GM21737 (cell line): ENCODE measurements at regions not wholly inside any gene's neighbourhood (a gene's known extent, or its start where the extent isn't known, plus 50 kb on each side); places are given as distances from the start of the nearest gene placed in this dataset.

Experiments
- ATAC-seq: cut with Tn5 transposase; IDR thresholded peaks from one replicate; pipeline ENCODE4 v1.9.1; 2021; ENCODE audit warnings: mild to moderate bottlenecking, moderate library complexity; ENCODE audit not compliant: unreplicated experiment

DNA sequence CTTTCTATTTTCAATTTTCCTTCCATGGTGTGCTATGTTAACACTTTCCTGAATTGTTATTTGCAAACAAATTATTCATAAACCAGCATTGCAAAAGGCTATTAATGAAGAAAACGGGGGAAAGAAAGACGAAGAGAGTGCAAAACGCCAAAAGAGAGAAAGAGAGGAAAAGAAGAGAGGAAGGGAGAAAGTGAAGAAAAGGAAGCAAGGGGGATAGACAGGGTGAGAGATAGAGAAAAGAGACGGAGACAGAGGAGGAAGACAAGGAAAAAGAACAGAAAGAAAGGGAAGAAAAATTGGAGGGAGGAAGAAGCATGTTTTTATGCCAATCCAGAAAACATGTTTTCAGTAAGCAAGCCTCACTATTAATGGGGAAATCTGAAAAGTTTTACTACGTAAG lies 310.6 kb downstream of the TFEC start:
- ATAC-seq: no peak

DNA sequence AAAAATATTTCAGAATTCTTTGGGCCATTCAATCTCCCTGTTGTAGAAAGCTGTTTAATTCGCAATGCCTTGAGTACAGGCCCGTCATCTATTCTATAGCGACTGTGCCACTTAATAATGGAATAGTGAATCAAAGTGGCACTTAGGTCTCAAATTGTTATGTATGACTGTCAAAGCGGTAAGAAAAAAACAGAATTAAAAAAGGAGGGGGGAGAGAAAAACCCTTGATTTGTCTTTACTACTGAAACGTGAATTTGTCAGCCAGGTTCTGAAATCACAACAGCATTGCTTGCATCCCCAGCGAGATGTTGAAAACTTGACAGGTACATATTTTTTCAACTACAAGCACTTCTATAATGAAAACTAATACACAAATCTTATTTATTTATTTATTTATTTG lies 320.9 kb downstream of the TFEC start:
- ATAC-seq: no peak

DNA sequence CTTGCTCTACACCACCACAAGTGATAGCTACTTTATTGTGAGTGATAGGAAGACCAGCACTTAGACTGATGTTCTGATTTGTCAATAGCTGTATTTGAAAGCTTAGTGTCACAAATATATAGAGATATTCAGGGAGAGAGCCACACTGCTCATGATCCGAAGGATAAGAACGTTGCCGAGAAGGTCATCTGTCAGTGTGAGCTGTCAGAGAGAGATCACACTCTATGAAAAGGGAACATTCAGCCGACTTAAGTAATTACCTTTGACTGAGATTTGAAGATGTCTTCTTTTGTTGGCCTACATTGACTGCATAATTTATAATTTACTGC lies 322.6 kb downstream of the TFEC start:
- ATAC-seq: no peak

DNA sequence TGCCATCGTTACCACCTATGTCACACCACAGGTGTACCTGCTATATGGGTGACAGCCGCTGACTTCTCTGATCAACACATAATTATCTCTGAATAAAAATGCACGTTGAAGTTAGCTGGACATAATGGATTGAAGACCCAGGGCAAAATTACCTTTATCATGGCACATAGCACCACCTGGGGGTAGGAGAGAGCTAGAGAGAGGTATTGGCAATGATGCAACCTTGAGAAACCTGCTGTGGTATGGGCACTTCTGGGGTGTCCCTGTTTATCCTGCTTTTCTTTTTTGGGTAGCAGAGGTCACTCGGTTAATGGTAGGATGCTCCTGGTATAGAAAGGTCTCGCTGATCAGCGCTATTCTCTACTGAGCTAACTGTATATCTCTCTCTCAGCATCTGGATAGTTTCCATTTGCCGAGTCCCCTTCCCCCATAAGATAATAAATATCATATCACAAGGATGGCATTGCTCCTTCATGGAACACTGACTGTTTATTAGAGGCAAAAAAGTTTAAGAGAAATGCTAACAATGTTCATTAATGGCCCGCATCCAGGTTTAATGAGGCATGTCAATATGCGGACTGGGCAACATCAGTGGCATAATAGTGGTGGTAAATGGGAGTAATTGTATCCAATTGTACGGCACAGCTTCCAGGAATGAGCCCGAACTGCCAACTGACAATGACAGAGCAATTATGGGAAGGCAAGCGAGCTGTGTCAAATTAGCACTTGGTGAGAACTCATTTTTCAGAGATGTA lies 323.1 kb downstream of the TFEC start:
- no peak for ATAC-seq

DNA sequence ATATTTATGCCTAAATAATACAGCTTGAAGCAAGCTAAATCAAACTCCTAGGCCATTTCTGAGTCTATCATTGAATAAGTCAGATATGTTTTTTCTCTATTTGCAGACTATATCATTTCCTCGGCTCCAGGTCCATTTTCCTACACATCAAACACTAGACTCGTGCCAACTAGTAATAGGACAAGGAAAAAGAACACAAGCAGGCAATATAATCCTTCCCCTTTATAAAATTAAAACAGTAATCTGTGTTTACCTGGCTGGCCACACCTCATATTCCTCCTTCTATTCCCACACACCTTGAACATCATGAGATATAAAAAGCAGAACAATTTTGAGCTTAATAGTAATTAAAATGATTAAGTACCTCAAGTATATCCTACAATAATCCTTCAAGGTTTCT lies 325.7 kb downstream of the TFEC start:
- no peak for ATAC-seq

DNA sequence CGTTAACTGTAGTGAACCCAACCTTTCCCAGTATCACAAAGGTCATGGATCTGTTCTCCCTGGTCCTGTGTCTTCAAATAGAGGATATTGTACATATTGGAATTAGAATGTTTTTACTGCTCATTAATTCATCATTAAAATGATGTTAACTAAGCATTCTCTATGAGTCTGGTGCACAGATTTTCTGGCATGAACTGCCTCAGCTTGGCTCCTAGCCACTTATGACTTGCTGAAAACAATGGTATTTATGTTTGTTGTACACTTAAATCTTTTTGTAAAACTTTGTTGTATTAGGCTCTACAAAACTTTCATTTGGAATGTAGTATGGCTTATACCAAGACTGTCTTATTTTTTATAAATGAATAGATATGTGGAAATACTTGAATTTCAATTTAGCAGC lies 329.4 kb downstream of the TFEC start:
- no peak for ATAC-seq

DNA sequence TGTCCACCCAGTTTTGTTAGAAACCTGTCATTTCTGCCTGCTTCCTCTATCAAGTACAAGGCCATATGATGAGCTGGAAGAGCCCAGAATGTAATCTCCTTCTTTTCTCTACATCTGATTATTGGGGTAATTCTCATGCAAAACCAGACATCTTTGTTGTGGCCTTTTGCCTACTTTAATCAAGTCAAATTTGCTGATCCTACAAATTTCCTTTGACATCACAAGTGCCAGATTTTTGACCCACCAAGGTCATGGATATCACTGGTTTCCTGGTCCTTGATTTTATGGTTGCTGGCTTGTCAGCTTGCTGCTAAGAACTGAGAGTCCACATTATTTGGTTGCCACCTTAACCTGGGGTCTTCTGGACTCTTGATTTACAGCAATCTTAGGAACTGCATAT lies 336.1 kb downstream of the TFEC start:
- no peak for ATAC-seq

DNA sequence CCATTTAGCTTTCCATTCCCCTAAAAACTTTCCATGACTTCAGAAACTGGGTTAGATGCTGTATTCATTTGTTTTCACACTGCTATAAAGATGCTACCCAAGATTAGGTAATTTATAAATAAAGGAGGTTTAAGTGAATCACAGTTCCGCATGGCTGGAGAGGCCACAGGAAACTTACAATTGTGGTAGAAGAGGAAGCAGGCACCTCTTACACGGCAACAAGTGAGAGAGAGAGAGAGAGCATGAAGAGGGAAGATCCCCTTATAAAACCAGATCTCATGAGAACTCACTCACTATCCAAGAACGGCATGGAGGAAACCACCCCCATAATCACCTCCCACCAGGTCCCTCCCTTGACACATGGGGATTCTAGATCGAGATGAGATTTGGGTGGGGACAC lies 336.8 kb downstream of the TFEC start:
- no peak for ATAC-seq

DNA sequence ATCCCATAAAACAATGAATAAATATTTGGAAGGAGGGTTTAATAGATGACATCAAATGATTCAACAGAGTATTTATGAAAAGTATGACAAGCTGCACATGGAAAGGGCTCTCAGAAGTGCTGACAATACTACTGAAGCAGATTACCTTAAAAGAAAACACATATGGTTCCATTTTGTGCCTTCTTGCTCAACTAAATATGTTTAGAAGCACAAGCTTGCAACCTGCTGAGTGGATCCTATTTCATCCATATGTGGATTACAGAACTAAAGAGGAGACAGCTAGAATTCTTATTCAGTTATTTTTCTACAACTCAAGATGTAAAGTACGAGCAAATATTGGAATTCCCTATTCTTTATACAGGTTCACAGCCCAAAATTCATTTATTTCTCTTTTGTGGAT lies 340.6 kb downstream of the TFEC start:
- no peak for ATAC-seq

DNA sequence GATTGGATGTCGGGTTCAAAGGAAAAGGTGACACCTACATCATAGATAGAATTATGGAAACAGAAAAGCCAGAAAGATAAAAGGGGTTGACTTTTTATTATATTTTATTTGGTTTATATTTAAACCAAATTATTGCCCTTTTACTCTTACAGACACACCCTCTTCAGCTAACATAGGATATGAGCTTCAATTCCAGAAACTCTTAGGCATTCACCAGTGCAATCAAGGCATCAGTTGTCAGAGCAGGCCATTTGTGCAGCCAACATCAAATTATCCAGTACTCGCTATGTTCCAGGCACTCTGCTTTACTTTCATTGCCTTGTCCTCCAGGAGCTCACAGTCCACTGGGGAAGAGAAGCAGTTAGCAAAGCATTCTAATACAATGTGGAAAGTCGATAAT lies 347.5 kb downstream of the TFEC start:
- ATAC-seq: no peak

DNA sequence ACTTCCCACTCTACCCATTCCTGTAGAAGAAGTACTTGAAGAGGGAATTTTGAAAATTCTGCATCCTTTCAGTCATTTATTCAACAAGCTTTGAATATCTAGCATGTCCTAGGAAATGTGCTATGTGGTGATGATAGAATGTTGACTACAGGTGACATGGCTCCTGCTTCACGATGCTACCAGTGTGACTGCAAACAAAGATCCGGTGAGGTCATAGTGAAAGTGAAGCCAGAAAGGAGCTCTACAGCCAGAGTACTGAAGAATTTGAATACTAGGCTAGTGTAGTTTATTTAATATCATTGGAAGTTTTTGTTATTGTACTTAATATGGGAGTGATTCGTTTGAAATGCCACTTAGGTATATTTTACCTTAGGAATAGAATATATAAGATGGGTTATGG lies 348.1 kb downstream of the TFEC start:
- no peak for ATAC-seq

DNA sequence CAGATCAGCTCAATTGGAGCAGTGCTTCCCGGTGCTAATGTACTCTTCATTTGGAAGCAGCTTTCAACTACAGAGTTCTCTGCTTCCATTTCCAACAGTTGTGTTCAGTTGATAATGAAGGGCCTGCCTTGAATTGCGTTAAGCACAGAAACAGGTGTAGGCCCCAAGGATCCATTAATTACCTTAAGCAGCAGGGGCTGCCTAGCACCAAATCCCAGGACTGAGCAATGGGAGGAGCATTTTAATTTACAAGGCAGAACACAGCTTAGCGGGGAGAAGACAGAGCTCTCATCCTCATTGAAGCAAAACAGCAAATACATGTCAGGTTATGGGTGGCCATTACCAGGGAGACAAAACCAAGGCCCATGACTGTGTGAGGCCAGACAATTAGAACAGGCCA lies 349.6 kb downstream of the TFEC start:
- no peak for ATAC-seq

DNA sequence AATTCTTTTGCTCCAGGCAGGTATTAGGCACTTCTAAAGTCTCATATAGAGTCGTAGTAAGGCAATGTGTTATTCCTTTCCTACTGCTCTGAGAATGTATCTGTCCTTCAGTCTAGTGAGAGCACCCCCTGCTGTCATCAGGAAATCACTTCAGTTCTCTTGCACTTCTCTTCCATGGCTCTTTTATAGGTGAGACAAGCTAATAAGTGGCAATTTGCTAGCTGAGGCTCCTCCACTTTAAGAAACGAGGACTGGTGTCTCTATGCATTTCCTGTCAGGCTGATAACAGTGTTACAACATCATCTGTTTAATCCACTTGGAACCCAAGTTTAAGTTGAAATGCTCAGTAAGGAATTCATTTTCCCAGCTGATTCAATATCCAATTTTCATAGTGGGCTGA lies 350.6 kb downstream of the TFEC start:
- ATAC-seq: no peak

DNA sequence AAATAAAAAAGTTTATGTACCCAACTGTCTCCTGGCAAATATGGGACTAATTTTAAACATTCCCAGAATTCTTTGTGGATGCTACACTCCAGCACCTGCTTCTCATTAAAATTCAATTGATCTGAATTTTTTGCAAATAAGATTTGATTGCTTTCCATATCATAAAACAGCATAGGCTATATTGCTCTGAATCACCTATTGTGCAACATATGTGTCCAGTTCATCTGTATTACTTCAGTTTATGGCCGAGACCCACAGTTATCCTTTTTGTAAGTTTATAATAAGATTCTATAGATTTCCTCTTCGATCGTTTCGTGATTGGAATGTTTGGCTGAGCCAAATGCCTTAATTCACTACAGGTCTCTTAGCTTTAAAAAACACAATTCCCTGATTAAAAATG lies 351.1 kb downstream of the TFEC start:
- no peak for ATAC-seq

DNA sequence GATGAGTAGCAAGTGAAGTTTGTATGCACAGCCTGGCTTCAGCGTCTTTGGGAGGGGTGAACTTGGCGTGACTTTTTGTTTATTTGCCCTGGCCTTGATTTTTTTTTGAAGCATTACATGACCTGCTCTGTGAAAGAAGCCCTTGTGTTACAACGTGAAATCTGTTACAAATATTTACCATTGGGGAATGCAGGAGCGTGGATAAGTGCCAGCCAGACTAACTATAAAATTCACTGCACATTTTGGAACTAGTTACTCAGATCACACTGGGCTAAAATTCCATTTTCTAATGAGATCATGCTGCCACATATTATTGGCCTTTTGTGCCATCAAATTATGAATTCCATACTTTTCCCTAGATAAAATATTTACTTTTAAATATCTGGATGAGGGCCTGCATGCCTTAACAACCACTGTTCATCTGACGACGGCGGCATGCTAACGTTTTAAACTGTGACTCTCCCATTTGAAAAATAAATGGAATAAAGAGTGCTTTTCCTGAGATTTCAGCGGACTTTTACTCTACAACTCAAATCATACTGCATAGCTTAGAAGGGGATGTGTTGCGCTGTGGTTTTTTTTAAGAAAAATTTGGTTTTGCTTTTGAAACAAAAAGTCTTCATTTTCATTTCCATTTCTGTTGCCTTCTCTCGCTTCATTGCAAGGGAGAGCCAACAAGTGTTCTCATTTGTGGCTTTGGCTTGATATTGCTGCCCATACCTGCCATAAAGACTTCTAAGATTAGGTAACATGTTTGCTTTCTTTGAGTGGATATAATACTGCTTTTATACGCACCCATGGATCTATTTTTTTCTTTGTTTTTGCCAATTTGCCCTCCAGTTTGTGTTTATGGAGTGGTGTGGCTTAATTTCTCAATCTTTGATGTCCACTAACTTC lies 352.2 kb downstream of the TFEC start:
- no peak for ATAC-seq

DNA sequence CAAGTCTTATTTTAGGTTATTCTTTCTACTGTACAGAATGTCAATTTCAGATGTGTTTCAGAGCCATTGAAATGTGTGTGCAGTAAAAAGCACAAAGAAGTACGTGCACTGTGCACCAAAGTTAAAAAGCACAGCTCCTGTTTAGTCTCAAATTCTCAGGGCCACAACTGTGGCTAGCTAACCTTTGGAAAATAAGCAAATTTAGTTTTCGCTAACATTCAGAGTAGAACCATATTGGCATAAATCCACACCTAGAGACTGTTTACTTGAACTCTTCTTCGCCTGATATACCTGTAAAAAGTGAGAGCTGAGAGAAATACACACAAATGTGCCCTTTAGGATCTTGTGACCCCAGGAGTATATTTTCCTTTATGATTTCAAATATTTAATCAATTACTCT lies 353.9 kb downstream of the TFEC start:
- no peak for ATAC-seq

DNA sequence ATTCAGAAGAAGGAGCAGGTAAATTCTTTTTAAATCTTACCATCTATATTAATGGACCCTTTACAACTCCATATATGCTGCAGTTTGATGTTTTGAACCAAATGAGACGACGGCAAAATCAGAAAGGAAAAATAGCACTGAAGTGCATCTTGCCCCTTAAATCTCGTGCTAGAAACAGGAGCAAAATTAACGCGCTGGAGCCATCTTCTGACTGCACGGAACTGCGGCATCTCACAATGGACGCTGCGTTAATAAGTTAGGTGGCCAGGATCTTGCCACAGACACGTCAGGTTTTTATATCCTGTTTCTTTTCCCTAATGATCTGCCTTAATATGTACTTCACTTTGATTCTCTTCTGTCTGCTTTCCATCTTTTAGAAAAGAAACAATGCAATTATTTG lies 354.5 kb downstream of the TFEC start:
- ATAC-seq: no peak

DNA sequence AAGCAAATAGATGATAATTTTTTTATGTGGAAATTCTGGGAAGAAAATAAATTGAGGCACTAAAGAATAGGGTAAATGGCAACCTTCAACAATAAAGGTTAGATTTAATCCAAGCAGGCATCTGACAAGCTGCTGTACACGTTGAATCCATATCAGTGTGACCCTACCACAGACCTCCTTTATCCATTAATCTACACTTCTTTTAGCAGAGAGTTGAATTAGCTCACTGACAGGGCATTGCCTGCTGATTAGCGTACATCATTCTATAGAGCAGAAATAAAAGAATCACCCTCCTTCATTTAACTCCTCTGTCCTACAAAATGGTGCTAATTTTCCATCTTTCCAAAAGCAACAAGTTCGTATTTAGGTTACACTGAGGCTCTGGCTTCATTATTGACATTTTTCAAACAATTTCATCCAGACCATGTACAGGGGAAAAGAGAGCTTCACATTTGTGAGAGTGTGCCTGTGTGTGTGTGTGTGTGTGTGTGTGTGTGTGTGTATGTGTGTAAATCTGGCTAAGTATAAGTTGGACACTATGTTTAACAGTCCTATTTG lies 356.0 kb downstream of the TFEC start:
- ATAC-seq: no peak

DNA sequence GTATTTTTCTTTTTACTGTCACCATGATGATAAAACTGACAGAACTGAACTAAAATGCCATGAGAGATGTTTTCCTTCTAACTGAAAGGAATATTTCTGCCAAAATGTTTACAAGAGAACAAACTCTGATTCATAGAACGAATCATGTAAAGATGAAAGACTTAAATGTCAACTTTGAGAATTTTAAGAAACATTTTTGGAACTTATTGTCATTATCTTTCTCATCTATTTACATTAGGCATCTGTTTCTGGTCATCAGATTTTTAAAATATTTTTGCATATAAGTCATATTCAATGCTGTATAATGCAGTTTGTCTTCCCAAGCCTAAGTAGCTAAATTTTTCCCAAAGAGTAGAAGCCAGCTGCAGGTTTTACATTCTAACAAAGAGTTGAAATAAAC lies 358.5 kb downstream of the TFEC start:
- ATAC-seq: no peak

DNA sequence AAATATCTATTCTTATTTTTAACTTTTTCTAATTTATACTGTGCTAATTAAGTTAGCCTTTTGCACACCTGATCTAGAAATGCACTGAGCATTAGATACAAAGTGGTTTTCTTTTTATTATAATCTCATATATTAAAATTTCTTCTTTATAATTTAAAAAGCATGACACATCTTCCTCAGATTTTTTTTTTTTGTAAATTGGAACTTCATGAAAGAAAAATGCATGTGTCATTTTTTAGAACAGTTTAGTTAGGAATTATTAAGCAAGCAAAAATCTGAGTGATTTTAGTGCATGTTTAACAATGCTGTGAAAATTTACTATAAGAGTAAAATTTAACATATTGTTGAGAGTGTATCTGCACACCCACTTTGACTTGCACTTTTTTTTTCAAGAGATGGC lies 367.9 kb downstream of the TFEC start:
- no peak for ATAC-seq

DNA sequence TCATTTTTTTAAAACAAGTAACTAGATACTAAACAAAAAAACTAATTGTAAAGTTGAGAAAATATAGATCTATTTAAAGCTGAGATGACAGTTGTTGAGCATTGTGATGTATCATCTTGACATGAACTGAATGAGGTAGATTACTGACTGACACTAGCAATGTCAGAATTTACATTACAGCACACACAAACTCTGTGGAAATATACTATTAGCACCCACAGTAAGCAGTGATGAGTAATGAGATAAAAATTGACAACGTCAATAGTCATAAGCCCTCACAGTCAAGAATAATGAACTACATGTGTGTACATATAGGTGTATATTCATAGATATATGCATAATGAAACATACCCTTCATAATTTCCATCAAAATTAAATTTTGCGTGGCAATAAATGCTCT lies 368.4 kb downstream of the TFEC start:
- ATAC-seq: no peak

DNA sequence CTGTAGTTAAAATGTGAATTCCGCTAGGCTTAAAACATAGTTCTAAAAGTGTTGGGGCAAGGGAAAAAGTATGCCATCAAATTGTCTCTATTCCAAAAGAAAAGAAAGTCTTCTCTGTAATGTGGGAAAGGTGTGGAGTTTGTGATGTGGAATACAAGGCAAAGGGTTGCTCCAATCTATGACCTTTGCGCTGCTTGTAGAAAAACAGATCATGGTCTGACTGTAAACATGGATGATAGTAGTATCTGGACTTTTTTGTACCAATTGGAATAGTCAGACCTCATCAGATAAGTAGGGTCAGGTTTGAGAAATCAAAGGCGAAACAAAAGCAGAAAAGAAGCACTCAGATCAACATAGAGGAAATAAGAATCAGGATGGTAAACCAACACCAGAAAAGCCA lies 372.3 kb downstream of the TFEC start:
- no peak for ATAC-seq
